Testis (tissue), 2 donors: ENCODE measurements at regions not wholly inside any gene's neighbourhood (a gene's known extent, or its start where the extent isn't known, plus 50 kb on each side); places are given as distances from the start of the nearest gene placed in this dataset.

ENCODE experiments used
- DNase-seq: peaks from one replicate; pipeline ENCODE4 v3.0.0-alpha.2; 2019
- H3K27ac ChIP-seq, 2 donors: fragments of 200-600 bp; sonication (generic); one replicate each; pipeline ENCODE4 v1.5.1; 2019
- H3K27me3 ChIP-seq: fragments of 200-600 bp; sonication (generic); one replicate; pipeline ENCODE4 v1.5.1; 2019
- H3K36me3 ChIP-seq: fragments of 200-600 bp; sonication (generic); one replicate; pipeline ENCODE4 v1.5.1; 2017; ENCODE audit warnings: low read depth; ENCODE audit errors: missing control alignments
- H3K4me1 ChIP-seq: fragments of 200-600 bp; sonication (generic); one replicate; pipeline ENCODE4 v1.5.1; 2019
- H3K4me3 ChIP-seq, 2 donors: fragments of 200-600 bp; sonication (generic); one replicate each; pipeline ENCODE4 v1.5.1; 2017 to 2019
- H3K9me3 ChIP-seq: fragments of 200-600 bp; sonication (generic); one replicate; pipeline ENCODE4 v1.5.1; 2017
- CTCF ChIP-seq, 3 experiments: fragments of 450-650 bp in 2 of 3; fragments of 200-600 bp in 1 of 3; sonication (generic) in 1 of 3; IDR thresholded peaks; one replicate each; pipeline ENCODE4 v1.5.1; 2016 to 2019; ENCODE audit warnings: antibody characterized with exemption in 3 of 3, mild to moderate bottlenecking in 2 of 3, moderate library complexity in 1 of 3
- POLR2A ChIP-seq: fragments of 450-650 bp; IDR thresholded peaks from one replicate; pipeline ENCODE4 v1.6.1; 2017; ENCODE audit warnings: antibody characterized with exemption, mild to moderate bottlenecking, moderate library complexity
- WGBS, 2 donors: methylation state at CpG; one replicate each; pipeline ENCODE4 v1.1.5; 2018; 5-methylcytosine and 5-hydroxymethylcytosine counted together
- intact Hi-C: fragments of 100-400 bp; cut with DNase I; formaldehyde crosslinking; loops from one replicate; pipeline ENCODE4 v1.15.1; 2023; ENCODE audit warnings: low total_unique reads

GRCh38 chr1:232191560-232191959 lies 438.4 kb downstream of the SIPA1L2 start:
- H3K27ac ChIP-seq: no peak overlapping the region
- H3K4me1 ChIP-seq: no peaks in the 10 kb centered on the region
- intact Hi-C loops: no loop called here
- TF ChIP-seq POLR2A (no peak), CTCF (IDR thresholded peaks at IDR 0.05) (no peak)
- 87 to 97% methylated on average over 6 of the region's 6 CpGs for WGBS, 2 donors
- H3K4me3 ChIP-seq: no peak overlapping the region
- H3K27me3 ChIP-seq: no peaks in the 10 kb centered on the region
- H3K36me3 ChIP-seq: no peaks in the 10 kb centered on the region
- H3K9me3 ChIP-seq: no peaks in the 10 kb centered on the region
- DNase-seq: no peak

GRCh38 chr1:232188318-232188717 lies 441.6 kb downstream of the SIPA1L2 start:
- TF ChIP-seq CTCF (IDR thresholded peaks at IDR 0.05): no peak
- TF ChIP-seq POLR2A: no peak
- intact Hi-C loops: no loop called here

GRCh38 chr1:232186931-232187330 lies 443.0 kb downstream of the SIPA1L2 start:
- TF ChIP-seq POLR2A (no peak), CTCF (IDR thresholded peaks at IDR 0.05) (no peak)
- intact Hi-C loops: no loop called here

More at GRCh38 chr1:232188318-232188717, 441.6 kb downstream of the SIPA1L2 start:
- no peak for DNase-seq
- no peaks in the 10 kb centered on the region for H3K4me1 ChIP-seq
- H3K9me3 ChIP-seq: no peaks in the 10 kb centered on the region
- 92 to 100% methylated on average over 2 of the region's 2 CpGs for WGBS, 2 donors
- no peaks in the 10 kb centered on the region for H3K27me3 ChIP-seq
- H3K36me3 ChIP-seq: no peaks in the 10 kb centered on the region
- H3K4me3 ChIP-seq: no peak overlapping the region
- no peak overlapping the region for H3K27ac ChIP-seq

GRCh38 chr1:232184561-232185530 lies 445.1 kb downstream of the SIPA1L2 start:
- Histone ChIP-seq H3K36me3 (no peaks in the 10 kb centered on the region), H3K27me3 (no peaks in the 10 kb centered on the region), H3K27ac (no peak overlapping the region), H3K4me1 (no peaks in the 10 kb centered on the region), H3K9me3 (no peaks in the 10 kb centered on the region), H3K4me3 (no peak overlapping the region)
- TF ChIP-seq CTCF (IDR thresholded peaks at IDR 0.05): no peak
- intact Hi-C loops: no loop called here
- 85 to 96% methylated on average over 18 of the region's 18 CpGs for WGBS, 2 donors
- no peak for DNase-seq

More at GRCh38 chr1:232186931-232187330, 443.0 kb downstream of the SIPA1L2 start:
- 84 to 97% methylated on average over 3 of the region's 3 CpGs for WGBS, 2 donors
- H3K9me3 ChIP-seq: no peaks in the 10 kb centered on the region
- H3K4me1 ChIP-seq: no peaks in the 10 kb centered on the region
- H3K36me3 ChIP-seq: no peaks in the 10 kb centered on the region
- no peak for DNase-seq
- no peak overlapping the region for H3K4me3 ChIP-seq
- no peak overlapping the region for H3K27ac ChIP-seq
- no peaks in the 10 kb centered on the region for H3K27me3 ChIP-seq

GRCh38 chr1:232183802-232184201 lies 446.1 kb downstream of the SIPA1L2 start:
- no peaks in the 10 kb centered on the region for H3K36me3 ChIP-seq
- no peaks in the 10 kb centered on the region for H3K27me3 ChIP-seq
- no peak overlapping the region for H3K27ac ChIP-seq
- H3K4me3 ChIP-seq: no peak overlapping the region
- no peak for TF ChIP-seq POLR2A
- TF ChIP-seq CTCF (IDR thresholded peaks at IDR 0.05): no peak
- H3K4me1 ChIP-seq: no peaks in the 10 kb centered on the region
- intact Hi-C loops: no loop called here
- H3K9me3 ChIP-seq: no peaks in the 10 kb centered on the region
- no peak for DNase-seq
